ENCODE measurements at regions not wholly inside any gene's neighbourhood (a gene's known extent, or its start where the extent isn't known, plus 50 kb on each side); places are given as distances from the start of the nearest gene placed in this dataset.

DNA sequence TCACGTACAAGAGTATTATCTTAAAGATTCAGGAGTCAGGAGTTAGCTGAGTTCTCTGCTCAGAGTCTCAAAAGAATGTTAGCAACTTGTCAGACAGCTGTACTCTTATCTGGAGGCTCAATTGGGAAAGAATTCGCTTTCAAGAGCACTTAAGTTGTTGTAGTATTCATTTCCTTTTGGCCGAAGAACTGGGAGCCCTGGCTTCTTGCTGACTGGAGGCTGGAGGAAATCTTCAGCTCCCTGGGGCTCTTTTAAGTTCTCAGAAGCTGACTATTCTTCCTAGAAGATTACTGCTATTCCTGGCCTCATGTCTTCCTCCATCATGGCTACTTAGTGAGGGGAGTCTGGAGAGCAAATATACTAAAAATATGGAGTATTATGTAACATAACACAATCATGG is 587.2 kb downstream of the EPHA5 start:
- H3K9me3 Mint-ChIP-seq = peaks cover 0 to 30% (median 5%) of the 10 kb centered on the region in 9 donors
- H3K27me3 Mint-ChIP-seq = no peaks in the 10 kb centered on the region
- no peak overlapping the region for H3K27ac Mint-ChIP-seq
- POLR2A ChIA-PET = no interaction called here
- H3K4me1 Mint-ChIP-seq = no peaks in the 10 kb centered on the region
- ATAC-seq (no peak), DNase-seq (no peak)
- no peak overlapping the region for H3K4me3 Mint-ChIP-seq
- H3K36me3 Mint-ChIP-seq = no peaks in the 10 kb centered on the region

DNA sequence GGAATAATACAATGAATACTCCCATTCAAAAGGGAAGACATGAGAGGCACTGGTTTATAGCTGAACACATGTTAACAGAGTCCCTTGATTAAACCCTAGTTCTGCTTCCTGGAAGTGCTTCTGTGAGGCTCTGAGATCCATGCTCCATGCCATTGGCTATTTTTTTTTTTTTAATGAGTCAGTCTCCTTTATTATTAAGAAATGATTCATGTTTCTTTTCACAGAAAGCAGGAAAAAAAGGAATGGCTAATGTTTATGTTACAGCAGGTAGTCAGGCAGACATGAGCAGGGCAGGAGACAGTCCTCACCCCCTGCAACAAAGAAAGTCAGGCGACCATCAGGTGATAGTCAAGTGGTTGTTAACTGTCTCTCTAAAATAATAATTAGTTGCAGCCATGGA is 598.7 kb downstream of the EPHA5 start:
- POLR2A ChIA-PET = no interaction called here
- no peak for DNase-seq
- ATAC-seq = no peak
- H3K27me3 Mint-ChIP-seq = no peaks in the 10 kb centered on the region
- H3K4me3 Mint-ChIP-seq = no peak overlapping the region
- H3K9me3 Mint-ChIP-seq = peaks cover 0 to 9% (median 2%) of the 10 kb centered on the region in 9 donors
- H3K4me1 Mint-ChIP-seq = no peaks in the 10 kb centered on the region
- H3K27ac Mint-ChIP-seq = no peak overlapping the region
- H3K36me3 Mint-ChIP-seq = no peaks in the 10 kb centered on the region

DNA sequence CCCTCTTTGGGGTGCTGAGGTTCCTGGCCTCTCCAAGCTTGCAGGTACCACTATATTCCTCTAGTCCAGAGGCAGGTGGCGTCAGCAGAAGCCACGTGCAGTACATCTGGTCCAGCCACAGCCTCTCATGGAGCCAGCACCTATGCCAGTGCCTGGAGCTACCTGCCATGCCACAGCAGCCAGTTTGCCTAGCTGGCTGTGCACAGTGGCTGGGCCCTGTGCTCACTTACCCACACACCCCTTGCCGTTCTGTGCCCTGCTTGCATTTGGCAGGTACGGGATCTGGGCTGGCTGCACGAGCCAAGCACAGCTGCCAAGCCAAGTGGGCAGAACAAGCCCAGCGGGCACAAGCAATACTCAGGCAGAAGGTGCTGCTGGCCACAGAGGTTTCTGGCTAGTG is 601.1 kb downstream of the EPHA5 start:
- Mint-ChIP-seq H3K27me3 (no peaks in the 10 kb centered on the region), H3K4me1 (no peaks in the 10 kb centered on the region), H3K36me3 (no peaks in the 10 kb centered on the region), H3K27ac (no peak overlapping the region), H3K4me3 (no peak overlapping the region), H3K9me3 (peaks cover 0 to 6% (median 2%) of the 10 kb centered on the region in 9 donors)
- POLR2A ChIA-PET = no interaction called here
- no peak for DNase-seq
- no peak for ATAC-seq

DNA sequence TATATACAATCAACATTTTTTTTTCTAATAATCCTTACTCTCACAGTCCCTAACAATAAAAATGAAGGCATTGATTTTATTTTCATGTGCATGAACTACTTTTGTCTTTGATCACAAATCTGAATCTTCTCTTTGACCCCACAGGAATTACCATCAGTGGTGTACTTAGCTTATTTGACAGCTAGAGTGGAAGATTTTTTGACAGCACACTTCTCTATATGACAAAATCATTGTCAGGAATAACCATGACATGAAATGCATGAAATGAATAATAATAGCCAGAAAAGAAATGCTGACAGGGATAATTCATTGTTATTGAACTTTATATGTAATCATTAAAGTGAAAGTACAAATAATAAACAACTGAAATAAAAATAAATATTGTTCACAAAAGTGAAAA is 604.2 kb downstream of the EPHA5 start:
- no peak overlapping the region for H3K4me3 Mint-ChIP-seq
- no peak overlapping the region for H3K27ac Mint-ChIP-seq
- ATAC-seq = no peak

DNA sequence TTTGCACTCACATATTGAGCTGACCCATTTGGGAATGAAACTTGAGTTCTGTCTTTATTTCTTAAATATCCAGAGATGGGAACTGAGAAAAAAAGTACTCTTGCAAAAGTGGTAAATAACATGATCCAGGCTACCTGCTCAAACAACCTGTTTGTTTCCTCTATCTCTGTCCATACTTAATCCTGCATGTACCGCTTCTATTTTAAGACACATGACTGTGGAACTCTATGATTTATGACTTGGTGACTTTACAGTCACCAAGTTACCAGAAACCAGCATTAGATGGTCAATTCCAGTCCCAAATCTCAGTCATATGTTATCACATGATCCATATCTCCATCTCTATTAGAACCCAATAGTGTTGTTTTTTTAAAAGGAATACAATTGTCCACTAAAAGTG is 606.7 kb downstream of the EPHA5 start:
- Mint-ChIP-seq H3K4me3 (no peak overlapping the region), H3K9me3 (peaks cover 0 to 5% (median 0%) of the 10 kb centered on the region in 9 donors), H3K4me1 (no peaks in the 10 kb centered on the region), H3K27ac (no peak overlapping the region), H3K27me3 (no peaks in the 10 kb centered on the region), H3K36me3 (no peaks in the 10 kb centered on the region)
- POLR2A ChIA-PET = no interaction called here
- DNase-seq (no peak), ATAC-seq (no peak)

More for the DNA sequence above, 604.2 kb downstream of the EPHA5 start:
- Mint-ChIP-seq H3K36me3 (no peaks in the 10 kb centered on the region), H3K4me1 (no peaks in the 10 kb centered on the region), H3K9me3 (peaks cover 0 to 4% (median 0%) of the 10 kb centered on the region in 9 donors), H3K27me3 (no peaks in the 10 kb centered on the region)
- POLR2A ChIA-PET = no interaction called here
- no peak for DNase-seq

DNA sequence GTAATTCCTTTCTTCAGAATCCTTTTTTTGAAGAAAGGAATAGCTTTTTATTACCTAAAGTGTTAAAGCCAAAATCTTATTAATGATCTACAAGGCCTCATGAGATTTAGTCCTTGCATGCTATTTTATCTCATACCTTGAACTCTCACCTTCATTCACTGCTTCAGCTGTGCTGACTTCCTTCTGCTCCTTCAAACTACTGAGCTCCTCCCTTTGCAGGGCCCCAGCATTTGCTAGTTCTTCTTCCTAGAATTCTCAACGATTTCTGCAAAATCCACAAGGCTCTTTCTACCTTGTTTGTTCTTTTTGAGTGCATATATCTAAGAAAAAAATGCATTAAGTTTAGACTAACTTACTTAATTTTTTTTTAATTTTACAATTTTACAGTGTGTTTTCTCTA is 619.5 kb downstream of the EPHA5 start:
- Mint-ChIP-seq H3K4me1 (no peaks in the 10 kb centered on the region), H3K9me3 (peaks cover 0 to 11% (median 0%) of the 10 kb centered on the region in 9 donors), H3K4me3 (no peak overlapping the region), H3K36me3 (no peaks in the 10 kb centered on the region), H3K27ac (no peak overlapping the region), H3K27me3 (no peaks in the 10 kb centered on the region)
- ATAC-seq (no peak), DNase-seq (no peak)
- POLR2A ChIA-PET = no interaction called here

DNA sequence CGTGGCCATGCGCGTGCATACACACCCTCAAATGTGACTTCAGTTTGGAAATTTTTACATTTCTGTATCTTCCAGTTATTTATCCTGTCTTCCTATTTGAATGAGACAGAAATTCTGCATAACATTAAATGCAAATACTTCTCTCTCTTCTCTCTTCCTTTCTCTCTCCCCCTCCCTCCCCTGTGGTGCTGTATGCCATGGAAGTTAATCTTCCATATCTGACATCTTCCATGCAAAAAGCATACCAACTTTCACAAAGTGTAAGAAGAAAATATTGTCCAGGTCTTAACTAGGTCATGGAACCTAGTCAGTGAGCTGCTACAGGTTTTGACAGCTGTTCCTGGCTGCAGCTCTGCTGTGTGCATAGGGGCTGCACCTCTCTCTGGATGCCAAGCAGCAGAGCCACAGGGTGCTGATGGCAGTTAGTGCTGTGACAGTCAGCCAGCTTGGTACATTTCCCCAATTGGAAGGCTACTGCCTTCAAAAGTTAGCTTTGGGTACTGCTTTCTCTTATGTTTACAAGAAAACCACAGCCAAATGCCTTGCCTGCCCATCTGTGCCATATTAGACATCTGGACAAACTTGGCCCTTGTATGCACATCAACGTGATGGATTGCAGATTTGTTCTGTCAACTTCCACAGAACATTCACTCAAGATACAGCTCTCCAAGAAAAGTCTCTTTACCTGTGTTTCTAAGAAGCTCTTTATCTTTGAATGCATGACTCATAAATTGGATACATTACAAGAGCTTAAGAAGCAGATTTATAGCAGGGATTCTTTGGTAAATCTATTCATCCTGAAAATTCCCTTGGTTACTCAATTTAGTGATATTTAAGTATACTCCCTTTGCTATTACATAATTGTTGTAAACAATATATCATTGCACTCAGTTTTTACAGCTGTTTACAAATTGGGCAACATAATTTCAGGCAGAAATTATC is 623.8 kb downstream of the EPHA5 start:
- DNase-seq (no peak), ATAC-seq (no peak)
- H3K27ac Mint-ChIP-seq = no peak overlapping the region
- peaks cover 0 to 11% (median 0%) of the 10 kb centered on the region in 9 donors for H3K9me3 Mint-ChIP-seq
- no peaks in the 10 kb centered on the region for H3K27me3 Mint-ChIP-seq
- H3K4me3 Mint-ChIP-seq = no peak overlapping the region
- no peaks in the 10 kb centered on the region for H3K4me1 Mint-ChIP-seq
- no peaks in the 10 kb centered on the region for H3K36me3 Mint-ChIP-seq
- POLR2A ChIA-PET = no interaction called here

DNA sequence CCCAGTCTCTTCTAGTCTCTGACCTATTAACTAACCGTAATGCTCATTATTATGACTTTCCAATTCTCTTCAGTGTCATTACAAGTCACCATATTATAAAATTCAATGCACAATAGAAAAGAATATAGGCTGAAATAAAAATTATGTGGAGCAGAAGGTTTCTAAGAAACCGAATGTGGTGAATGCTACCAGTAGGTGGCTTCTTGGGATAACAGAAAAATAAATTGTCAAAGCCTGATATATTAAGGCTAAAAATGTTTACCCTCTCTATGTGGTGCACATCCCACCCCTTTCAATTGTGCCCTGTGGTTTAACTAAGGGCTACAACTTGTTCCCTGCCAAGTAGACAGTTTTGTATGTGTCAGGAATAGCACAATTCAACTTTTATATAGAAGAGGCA is 624.6 kb upstream of the TECRL start:
- POLR2A ChIA-PET = no interaction called here
- no peak for ATAC-seq
- Mint-ChIP-seq H3K4me1 (no peaks in the 10 kb centered on the region), H3K27ac (no peak overlapping the region), H3K4me3 (no peak overlapping the region), H3K9me3 (peaks cover 0 to 7% (median 0%) of the 10 kb centered on the region in 9 donors), H3K27me3 (no peaks in the 10 kb centered on the region), H3K36me3 (no peaks in the 10 kb centered on the region)
- no peak for DNase-seq

DNA sequence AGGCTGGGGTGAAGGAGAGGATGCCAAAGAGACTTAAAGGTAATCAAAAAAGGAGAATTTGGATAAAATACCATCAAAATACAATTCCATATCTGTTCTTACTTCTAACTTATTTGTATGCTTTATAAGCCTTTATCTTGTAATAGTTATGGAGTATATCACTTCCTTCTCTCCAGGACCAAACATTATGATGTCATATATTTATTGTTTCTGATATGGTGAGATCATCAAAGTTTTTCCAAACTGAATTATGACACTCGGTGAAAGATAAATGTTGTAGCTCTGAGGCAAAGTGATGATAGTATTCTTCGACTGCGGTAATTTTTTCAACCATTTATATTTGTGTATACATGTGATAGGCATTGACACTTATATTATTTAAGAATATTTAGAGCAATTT is 619.3 kb upstream of the TECRL start:
- POLR2A ChIA-PET = no interaction called here
- ATAC-seq (no peak), DNase-seq (no peak)
- Mint-ChIP-seq H3K4me3 (no peak overlapping the region), H3K9me3 (peaks cover 0 to 13% (median 7%) of the 10 kb centered on the region in 9 donors), H3K4me1 (no peaks in the 10 kb centered on the region), H3K27ac (no peak overlapping the region), H3K27me3 (no peaks in the 10 kb centered on the region), H3K36me3 (peaks cover 0 to 4% (median 0%) of the 10 kb centered on the region in 3 donors)

DNA sequence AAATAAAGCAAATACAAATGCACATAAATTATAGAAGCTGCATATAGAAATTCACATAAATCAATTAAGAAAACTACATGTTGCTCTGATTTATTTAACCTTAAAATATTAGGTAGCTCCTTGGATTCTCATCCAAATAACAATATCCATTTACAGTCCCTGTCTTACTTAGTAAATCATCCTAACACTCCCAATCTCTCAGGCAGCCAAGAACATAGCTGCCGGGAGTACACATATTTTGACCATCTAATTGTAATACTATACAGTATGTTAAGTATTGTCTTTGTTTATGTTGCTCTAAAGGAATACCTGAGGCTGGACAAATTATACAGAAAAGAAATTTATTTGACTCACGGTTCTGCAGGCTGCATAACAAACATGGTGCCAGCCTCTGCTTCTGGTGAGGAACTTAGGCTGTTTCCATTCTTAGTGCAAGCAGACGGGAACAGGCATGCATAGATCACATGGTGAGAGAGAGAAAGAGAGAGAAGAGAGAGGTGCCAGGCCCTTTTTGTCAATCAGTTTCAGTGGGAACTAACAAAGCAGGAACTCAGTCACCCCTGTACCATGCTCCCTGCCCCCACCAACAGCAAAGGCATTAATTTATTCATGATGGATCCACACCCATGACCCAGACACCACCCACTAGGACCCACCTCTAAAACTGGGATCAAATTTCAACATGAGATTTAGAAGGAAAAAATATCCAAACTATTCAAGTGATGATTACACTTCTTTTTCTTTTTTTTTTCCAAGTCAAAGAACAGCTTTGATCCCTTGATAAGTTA is 614.8 kb upstream of the TECRL start:
- peaks cover 0 to 12% (median 7%) of the 10 kb centered on the region in 9 donors for H3K9me3 Mint-ChIP-seq
- peaks cover 0 to 4% (median 0%) of the 10 kb centered on the region in 3 donors for H3K36me3 Mint-ChIP-seq
- POLR2A ChIA-PET = no interaction called here
- no peak for DNase-seq
- H3K4me1 Mint-ChIP-seq = no peaks in the 10 kb centered on the region
- no peak overlapping the region for H3K27ac Mint-ChIP-seq
- ATAC-seq = no peak
- no peak overlapping the region for H3K4me3 Mint-ChIP-seq
- no peaks in the 10 kb centered on the region for H3K27me3 Mint-ChIP-seq

DNA sequence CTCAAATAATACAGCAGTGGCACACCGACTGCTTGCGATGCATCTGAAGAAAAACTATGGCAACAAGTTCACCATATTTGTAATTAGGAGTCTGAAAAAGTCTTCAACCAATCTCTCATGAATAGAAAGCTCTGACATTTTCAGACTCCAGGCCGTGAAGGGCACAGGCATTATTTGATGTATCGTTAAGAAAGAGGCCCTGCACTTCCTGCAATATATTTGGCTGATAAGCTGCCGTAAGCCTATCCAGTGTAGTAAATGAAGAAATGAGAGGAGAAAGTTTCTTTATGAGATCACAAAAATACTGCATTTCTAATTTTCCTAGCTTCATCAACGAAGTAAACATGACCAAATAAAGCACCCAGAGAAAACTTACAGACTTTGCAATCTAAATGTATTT is 613.8 kb upstream of the TECRL start:
- no peaks in the 10 kb centered on the region for H3K36me3 Mint-ChIP-seq
- no peak for ATAC-seq
- POLR2A ChIA-PET = no interaction called here
- no peaks in the 10 kb centered on the region for H3K4me1 Mint-ChIP-seq
- DNase-seq = no peak
- no peak overlapping the region for H3K4me3 Mint-ChIP-seq
- no peak overlapping the region for H3K27ac Mint-ChIP-seq
- H3K27me3 Mint-ChIP-seq = no peaks in the 10 kb centered on the region
- peaks cover 0 to 10% (median 5%) of the 10 kb centered on the region in 9 donors for H3K9me3 Mint-ChIP-seq

DNA sequence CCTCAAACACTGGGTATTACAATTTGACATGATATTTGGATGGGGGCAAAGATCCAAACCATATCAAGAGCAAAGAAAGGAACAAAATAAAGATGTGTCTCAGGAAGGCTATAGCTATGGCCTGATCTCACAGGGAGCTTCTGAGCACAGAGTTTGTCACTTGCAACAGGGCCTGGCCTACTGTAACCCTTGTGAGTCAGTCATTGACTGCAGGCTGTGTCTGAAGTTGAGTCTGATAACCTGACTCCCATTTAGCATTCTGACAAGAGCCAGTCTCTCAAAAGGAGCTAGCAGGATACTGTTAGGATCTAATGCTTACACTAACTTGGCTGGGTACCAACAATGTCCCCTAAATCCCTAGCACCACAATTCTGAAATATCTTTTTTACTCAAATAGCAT is 612.5 kb upstream of the TECRL start:
- Mint-ChIP-seq H3K4me3 (no peak overlapping the region), H3K36me3 (no peaks in the 10 kb centered on the region), H3K27ac (no peak overlapping the region), H3K4me1 (no peaks in the 10 kb centered on the region), H3K9me3 (peaks cover 0 to 6% (median 0%) of the 10 kb centered on the region in 9 donors), H3K27me3 (no peaks in the 10 kb centered on the region)
- ATAC-seq = no peak
- DNase-seq = no peak
- POLR2A ChIA-PET = no interaction called here

DNA sequence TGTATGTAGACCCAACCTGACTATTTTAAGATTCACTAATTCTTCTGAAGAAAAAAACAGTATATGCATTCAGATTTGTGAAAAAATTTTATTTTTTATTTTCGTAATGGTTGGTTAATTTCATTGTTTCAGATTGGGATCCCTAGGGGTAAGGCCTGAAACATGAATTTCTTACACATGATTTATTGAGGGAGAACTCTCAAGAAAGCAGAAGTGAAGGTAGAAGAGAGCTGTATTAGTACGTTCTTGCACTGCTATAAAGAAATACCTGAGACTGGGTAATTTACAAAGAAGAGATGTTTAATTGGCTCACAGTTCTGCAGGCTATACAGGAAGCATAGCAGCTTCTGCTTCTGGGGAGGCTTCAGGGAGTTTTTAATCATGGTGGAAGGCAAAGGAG is 611.9 kb upstream of the TECRL start:
- H3K27me3 Mint-ChIP-seq = no peaks in the 10 kb centered on the region
- H3K4me1 Mint-ChIP-seq = no peaks in the 10 kb centered on the region
- no peaks in the 10 kb centered on the region for H3K36me3 Mint-ChIP-seq
- POLR2A ChIA-PET = no interaction called here
- ATAC-seq = no peak
- H3K9me3 Mint-ChIP-seq = peaks cover 0 to 6% (median 0%) of the 10 kb centered on the region in 9 donors
- no peak overlapping the region for H3K27ac Mint-ChIP-seq
- H3K4me3 Mint-ChIP-seq = no peak overlapping the region
- no peak for DNase-seq

All from naive thymus-derived CD8-positive, alpha-beta T cell (primary cell).